ENCODE measurements at regions not wholly inside any gene's neighbourhood (a gene's known extent, or its start where the extent isn't known, plus 50 kb on each side); places are given as distances from the start of the nearest gene placed in this dataset.

DNA sequence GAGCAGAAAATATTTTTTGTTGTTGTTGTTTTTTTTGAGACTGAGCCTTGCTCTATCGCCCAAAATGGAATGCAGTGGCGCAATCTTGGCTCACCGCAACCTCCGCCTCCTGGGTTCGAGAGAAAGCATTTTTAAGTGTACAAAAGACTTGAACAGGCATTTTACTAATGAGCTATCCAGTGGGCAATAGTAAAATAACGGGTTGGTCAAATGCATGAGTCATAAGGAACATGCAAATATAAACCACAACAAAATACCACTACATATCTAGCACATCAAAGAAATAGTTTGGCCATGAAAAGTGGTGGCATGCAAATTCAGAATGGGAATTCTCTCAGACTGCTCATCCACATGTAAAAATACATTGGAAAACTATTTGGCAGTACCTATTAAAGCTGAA is 71.7 kb upstream of the TMEM106B start:
- no peak for DNase-seq
- H3K27me3 ChIP-seq, result no peaks in the 10 kb centered on the region
- no peaks in the 10 kb centered on the region for H3K4me1 ChIP-seq
- no peaks in the 10 kb centered on the region for H3K9me3 ChIP-seq
- whole genome bisulfite sequencing (ENCODE audit: insufficient coverage, low coverage, low lambda C conversion rate, missing lambda C conversion rate), result 75% methylated on average over 6 of the region's 6 CpGs
- no peak for ATAC-seq
- no peaks in the 10 kb centered on the region for H3K36me3 ChIP-seq
- TF ChIP-seq, protein P1, sequence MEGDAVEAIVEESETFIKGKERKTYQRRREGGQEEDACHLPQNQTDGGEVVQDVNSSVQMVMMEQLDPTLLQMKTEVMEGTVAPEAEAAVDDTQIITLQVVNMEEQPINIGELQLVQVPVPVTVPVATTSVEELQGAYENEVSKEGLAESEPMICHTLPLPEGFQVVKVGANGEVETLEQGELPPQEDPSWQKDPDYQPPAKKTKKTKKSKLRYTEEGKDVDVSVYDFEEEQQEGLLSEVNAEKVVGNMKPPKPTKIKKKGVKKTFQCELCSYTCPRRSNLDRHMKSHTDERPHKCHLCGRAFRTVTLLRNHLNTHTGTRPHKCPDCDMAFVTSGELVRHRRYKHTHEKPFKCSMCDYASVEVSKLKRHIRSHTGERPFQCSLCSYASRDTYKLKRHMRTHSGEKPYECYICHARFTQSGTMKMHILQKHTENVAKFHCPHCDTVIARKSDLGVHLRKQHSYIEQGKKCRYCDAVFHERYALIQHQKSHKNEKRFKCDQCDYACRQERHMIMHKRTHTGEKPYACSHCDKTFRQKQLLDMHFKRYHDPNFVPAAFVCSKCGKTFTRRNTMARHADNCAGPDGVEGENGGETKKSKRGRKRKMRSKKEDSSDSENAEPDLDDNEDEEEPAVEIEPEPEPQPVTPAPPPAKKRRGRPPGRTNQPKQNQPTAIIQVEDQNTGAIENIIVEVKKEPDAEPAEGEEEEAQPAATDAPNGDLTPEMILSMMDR (IDR thresholded peaks at IDR 0.05), result no peak
- TF ChIP-seq POLR2A (IDR thresholded peaks at IDR 0.05), result no peak
- no peak overlapping the region for H3K27ac ChIP-seq
- intact Hi-C loops (cut with DNase I), result no loop called here
- H3K4me3 ChIP-seq, result no peak overlapping the region

DNA sequence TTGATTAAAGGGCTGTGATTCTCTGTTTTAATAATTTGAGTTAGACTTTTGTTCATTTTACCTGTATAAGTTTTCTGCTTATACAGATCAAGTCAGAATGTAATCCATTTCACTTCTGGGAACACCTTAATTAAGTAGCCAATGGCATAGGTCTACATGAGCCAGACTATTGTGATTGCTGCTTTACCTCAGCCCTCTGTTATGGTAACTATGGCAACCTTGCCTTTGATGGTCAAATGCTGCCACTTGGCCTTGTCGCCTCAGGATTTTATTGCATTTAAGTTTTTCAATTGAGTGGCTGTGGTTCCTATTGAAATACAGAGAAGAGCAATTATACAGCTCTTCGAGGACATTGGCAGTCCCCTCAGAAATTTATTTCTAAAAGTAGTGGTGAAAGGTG is 64.3 kb upstream of the TMEM106B start:
- no peak for ATAC-seq
- 43% methylated on average over 2 of the region's 2 CpGs for WGBS (ENCODE audit: insufficient coverage, low coverage, low lambda C conversion rate, missing lambda C conversion rate)

DNA sequence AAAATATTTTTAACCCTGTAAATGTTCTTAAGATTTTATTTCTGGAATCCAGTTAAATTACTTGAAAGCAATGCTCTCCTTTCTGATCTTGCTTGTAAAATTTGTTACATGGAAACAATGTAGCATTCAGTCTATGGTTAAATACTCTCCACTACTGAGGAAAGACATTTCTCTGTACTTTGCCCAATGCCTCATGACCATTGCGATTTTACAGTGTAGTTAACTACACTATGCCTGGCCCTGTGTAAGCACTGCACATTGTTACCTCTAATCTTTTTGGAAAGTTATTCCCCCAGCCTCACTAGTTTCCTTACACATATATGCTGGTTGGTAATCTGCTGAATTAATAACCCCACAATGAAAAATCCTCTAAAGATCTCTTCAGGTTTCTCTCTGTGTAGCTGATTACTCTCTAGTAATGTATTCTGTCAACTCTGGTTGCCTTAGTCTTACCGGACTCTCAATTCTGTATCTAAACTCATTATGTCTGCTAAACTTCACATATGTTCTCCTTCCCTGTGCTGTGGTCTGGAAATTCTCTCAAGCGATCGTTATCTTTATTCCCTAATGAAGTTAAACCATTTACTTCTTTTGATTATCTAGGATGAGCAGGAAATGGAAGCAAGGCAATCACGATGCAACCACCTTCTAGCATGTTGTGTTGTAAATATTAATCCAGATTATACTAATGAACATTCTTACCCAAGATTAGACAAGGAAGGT is 58.7 kb upstream of the TMEM106B start:
- no peaks in the 10 kb centered on the region for H3K36me3 ChIP-seq
- no peak for ATAC-seq
- no peaks in the 10 kb centered on the region for H3K27me3 ChIP-seq
- H3K9me3 ChIP-seq, result no peaks in the 10 kb centered on the region
- no peaks in the 10 kb centered on the region for H3K4me1 ChIP-seq
- H3K27ac ChIP-seq, result no peak overlapping the region
- no peak overlapping the region for H3K4me3 ChIP-seq
- no peak for DNase-seq
- 60% methylated on average over 5 of the region's 5 CpGs for WGBS (ENCODE audit: insufficient coverage, low coverage, low lambda C conversion rate, missing lambda C conversion rate)
- intact Hi-C loops (cut with DNase I), result no loop called here
- TF ChIP-seq POLR2A (IDR thresholded peaks at IDR 0.05), result no peak
- TF ChIP-seq, protein P1 (IDR thresholded peaks at IDR 0.05), result no peak

More for the DNA sequence above, 64.3 kb upstream of the TMEM106B start:
- intact Hi-C loops (cut with DNase I), result no loop called here
- no peak overlapping the region for H3K4me3 ChIP-seq
- no peaks in the 10 kb centered on the region for H3K27me3 ChIP-seq
- no peaks in the 10 kb centered on the region for H3K36me3 ChIP-seq
- H3K4me1 ChIP-seq, result no peaks in the 10 kb centered on the region
- no peak overlapping the region for H3K27ac ChIP-seq
- TF ChIP-seq, protein P1 (IDR thresholded peaks at IDR 0.05), result no peak
- no peak for TF ChIP-seq POLR2A (IDR thresholded peaks at IDR 0.05)
- H3K9me3 ChIP-seq, result no peaks in the 10 kb centered on the region
- no peak for DNase-seq

DNA sequence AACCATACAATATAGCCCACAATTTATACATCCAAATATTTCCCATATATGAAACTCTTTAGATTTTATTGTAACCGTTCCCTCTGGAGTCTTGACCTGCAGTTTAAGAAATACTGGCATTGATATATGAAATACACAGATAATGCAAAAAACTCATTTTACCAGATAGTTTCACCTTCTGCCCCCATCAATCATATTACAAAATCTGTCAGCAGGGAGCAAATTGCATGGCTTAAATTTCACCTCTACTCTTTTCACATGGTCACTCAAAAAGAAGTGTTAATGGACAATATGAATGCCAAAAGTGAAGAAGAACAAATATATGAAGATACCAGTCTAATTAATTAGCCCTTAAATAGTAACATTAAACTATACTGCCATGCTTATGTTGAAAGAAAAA is 57.0 kb upstream of the TMEM106B start:
- Histone ChIP-seq H3K36me3 (no peaks in the 10 kb centered on the region), H3K9me3 (no peaks in the 10 kb centered on the region), H3K27ac (no peak overlapping the region), H3K27me3 (no peaks in the 10 kb centered on the region), H3K4me1 (no peaks in the 10 kb centered on the region), H3K4me3 (no peak overlapping the region)
- TF ChIP-seq POLR2A (IDR thresholded peaks at IDR 0.05), result no peak
- TF ChIP-seq, protein P1 (IDR thresholded peaks at IDR 0.05), result no peak
- 79% methylated on average over 1 of the region's 1 CpG for WGBS (ENCODE audit: insufficient coverage, low coverage, low lambda C conversion rate, missing lambda C conversion rate)
- no peak for DNase-seq
- no peak for ATAC-seq
- intact Hi-C loops (cut with DNase I), result no loop called here

Data from right lobe of liver (tissue), 6 donors.